Mesenchymal stem cell (in vitro differentiated cells and primary cell): ENCODE measurements at regions not wholly inside any gene's neighbourhood (a gene's known extent, or its start where the extent isn't known, plus 50 kb on each side); places are given as distances from the start of the nearest gene placed in this dataset.

Source experiments
- DNase-seq: peaks from one replicate; pipeline ENCODE4 v3.0.0-alpha.2; 2013
- H2AFZ ChIP-seq: one replicate; pipeline ENCODE4 v1.6.1; 2013; ENCODE audit warnings: low read depth, mild to moderate bottlenecking, control low read depth, inconsistent platforms, low read length, moderate library complexity
- H2AK5ac ChIP-seq: 2 replicates; pipeline ENCODE4 v1.6.1; 2013; ENCODE audit warnings: low read length, moderate library complexity, mild to moderate bottlenecking, inconsistent platforms; ENCODE audit not compliant: severe bottlenecking
- H2BK120ac ChIP-seq: one replicate; pipeline ENCODE4 v1.6.1; 2013; ENCODE audit warnings: low read depth, mild to moderate bottlenecking, inconsistent platforms, low read length, moderate library complexity
- H2BK12ac ChIP-seq, 2 experiments: one replicate each; pipeline ENCODE4 v1.6.1; 2013; ENCODE audit warnings: inconsistent platforms in 2 of 2, low read length in 2 of 2, mild to moderate bottlenecking in 2 of 2, moderate library complexity in 2 of 2, control low read depth in 1 of 2
- H2BK15ac ChIP-seq: one replicate; pipeline ENCODE4 v1.6.1; 2013; ENCODE audit warnings: mild to moderate bottlenecking, low read depth, inconsistent platforms; ENCODE audit not compliant: poor library complexity, severe bottlenecking
- H2BK5ac ChIP-seq: 2 replicates; pipeline ENCODE4 v1.6.1; 2013; ENCODE audit warnings: low read depth, mild to moderate bottlenecking, low read length, control low read depth, inconsistent platforms; ENCODE audit not compliant: poor library complexity, severe bottlenecking
- H3K14ac ChIP-seq, 2 experiments: one replicate each; pipeline ENCODE4 v1.6.1; 2013; ENCODE audit warnings: inconsistent platforms in 2 of 2, low read length in 2 of 2, control low read depth in 1 of 2, mild to moderate bottlenecking in 1 of 2, moderate library complexity in 1 of 2
- H3K18ac ChIP-seq, 2 experiments: one replicate each; pipeline ENCODE4 v1.6.1; 2013; ENCODE audit warnings: inconsistent platforms in 2 of 2, low read length in 2 of 2, control low read depth in 1 of 2, low read depth in 1 of 2, mild to moderate bottlenecking in 1 of 2
- H3K23ac ChIP-seq, 2 experiments: one replicate each; pipeline ENCODE4 v1.6.1; 2013; ENCODE audit warnings: inconsistent platforms in 2 of 2, low read length in 2 of 2, mild to moderate bottlenecking in 2 of 2, moderate library complexity in 2 of 2, control low read depth in 1 of 2
- H3K27ac ChIP-seq: 2 replicates; pipeline ENCODE4 v1.5.1; 2013; ENCODE audit warnings: mild to moderate bottlenecking, moderate library complexity, low read length, control low read depth, inconsistent platforms; ENCODE audit not compliant: poor library complexity, severe bottlenecking
- H3K27me3 ChIP-seq, 2 experiments: 2 replicates each; pipeline versions ENCODE4 v1.6.1 to v1.7.0; 2013; ENCODE audit warnings: low read length in 2 of 2, mild to moderate bottlenecking in 2 of 2, moderate library complexity in 2 of 2, control low read depth in 1 of 2, inconsistent platforms in 1 of 2; ENCODE audit not compliant: control insufficient read depth in 1 of 2, insufficient read depth in 1 of 2
- H3K36me3 ChIP-seq, 2 experiments: 2 replicates each; pipeline versions ENCODE4 v1.6.1 to v1.7.0; 2013; ENCODE audit warnings: low read length in 2 of 2, control low read depth in 1 of 2, inconsistent platforms in 1 of 2, low read depth in 1 of 2, mild to moderate bottlenecking in 1 of 2; ENCODE audit not compliant: insufficient read depth in 2 of 2, control insufficient read depth in 1 of 2
- H3K4ac ChIP-seq, 2 experiments: one replicate each; pipeline ENCODE4 v1.6.1; 2013; ENCODE audit warnings: inconsistent platforms in 2 of 2, low read length in 2 of 2, mild to moderate bottlenecking in 2 of 2, moderate library complexity in 2 of 2, control low read depth in 1 of 2, low read depth in 1 of 2
- H3K4me1 ChIP-seq: 2 replicates; pipeline ENCODE4 v1.6.1; 2013; ENCODE audit warnings: low read depth, low read length, control low read depth; ENCODE audit not compliant: control insufficient read depth, insufficient read depth
- H3K4me2 ChIP-seq: 2 replicates; pipeline ENCODE4 v1.6.1; 2013; ENCODE audit warnings: low read length, mild to moderate bottlenecking, inconsistent platforms; ENCODE audit not compliant: poor library complexity, severe bottlenecking
- H3K4me3 ChIP-seq, 2 experiments: 2 replicates each; pipeline versions ENCODE4 v1.5.1 to v1.7.0; 2013; ENCODE audit warnings: low read length in 2 of 2, mild to moderate bottlenecking in 2 of 2, control low read depth in 1 of 2, low read depth in 1 of 2; ENCODE audit not compliant: insufficient read depth in 1 of 2
- H3K79me1 ChIP-seq: replicated peaks from 2 replicates; pipeline ENCODE4 v1.6.1; 2013; ENCODE audit warnings: mild to moderate bottlenecking, control low read depth, low read length, inconsistent platforms; ENCODE audit not compliant: poor library complexity, severe bottlenecking
- H3K9ac ChIP-seq: 2 replicates; pipeline ENCODE4 v1.7.0; 2013; ENCODE audit warnings: mild to moderate bottlenecking, low read length, moderate library complexity
- H3K9me3 ChIP-seq: 2 replicates; pipeline ENCODE4 v1.7.0; 2013; ENCODE audit warnings: mild to moderate bottlenecking, low read length; ENCODE audit not compliant: control insufficient read depth
- H4K8ac ChIP-seq: one replicate; pipeline ENCODE4 v1.6.1; 2013; ENCODE audit warnings: inconsistent platforms, mild to moderate bottlenecking, low read length, moderate library complexity
- H4K91ac ChIP-seq: one replicate; pipeline ENCODE4 v1.6.1; 2013; ENCODE audit warnings: mild to moderate bottlenecking, low read length, inconsistent platforms
- WGBS: methylation state at CpG from one replicate; pipeline ENCODE4 v1.1.7; 2013; ENCODE audit warnings: mixed read lengths; 5-methylcytosine and 5-hydroxymethylcytosine counted together

GRCh38 chr18:51401912-51402311, 204.4 kb upstream of the MEX3C start:
- H3K9me3 ChIP-seq, result no peaks in the 10 kb centered on the region
- no peaks in the 10 kb centered on the region for H3K4me1 ChIP-seq
- no peak overlapping the region for H2AK5ac ChIP-seq
- H4K91ac ChIP-seq, result no peak overlapping the region
- no peaks in the 10 kb centered on the region for H3K27me3 ChIP-seq
- no peak overlapping the region for H3K4ac ChIP-seq
- no peak overlapping the region for H2BK15ac ChIP-seq
- no peak for DNase-seq
- no peak overlapping the region for H3K27ac ChIP-seq
- WGBS, result 100% methylated on average over 2 of the region's 2 CpGs
- H3K79me1 ChIP-seq, result no peaks in the 10 kb centered on the region
- H3K4me2 ChIP-seq, result no peak overlapping the region
- no peak overlapping the region for H3K18ac ChIP-seq
- no peak overlapping the region for H3K9ac ChIP-seq
- no peak overlapping the region for H2AFZ ChIP-seq
- H3K36me3 ChIP-seq, result no peaks in the 10 kb centered on the region
- H3K4me3 ChIP-seq, result no peak overlapping the region
- H3K14ac ChIP-seq, result no peak overlapping the region
- H2BK12ac ChIP-seq, result no peak overlapping the region
- no peak overlapping the region for H2BK5ac ChIP-seq
- H3K23ac ChIP-seq, result no peak overlapping the region
- H4K8ac ChIP-seq, result no peak overlapping the region
- H2BK120ac ChIP-seq, result no peak overlapping the region

- Histone ChIP-seq H3K36me3 (no peaks in the 10 kb centered on the region), H3K4me2 (no peak overlapping the region), H3K4ac (no peak overlapping the region), H3K9me3 (no peaks in the 10 kb centered on the region), H4K91ac (no peak overlapping the region), H3K18ac (no peak overlapping the region), H3K4me3 (no peak overlapping the region), H3K27me3 (no peaks in the 10 kb centered on the region), H3K23ac (no peak overlapping the region), H2BK12ac (no peak overlapping the region), H3K27ac (no peak overlapping the region), H2AFZ (no peak overlapping the region), H2BK15ac (no peak overlapping the region), H2AK5ac (no peak overlapping the region), H3K14ac (no peak overlapping the region), H2BK5ac (no peak overlapping the region), H3K9ac (no peak overlapping the region), H3K4me1 (no peaks in the 10 kb centered on the region), H4K8ac (no peak overlapping the region), H2BK120ac (no peak overlapping the region), H3K79me1 (no peaks in the 10 kb centered on the region)
- 67% methylated on average over 2 of the region's 2 CpGs for WGBS
- DNase-seq, result no peak
Measured at GRCh38 chr18:51404620-51405019, 207.1 kb upstream of the MEX3C start.

- no peak overlapping the region for H3K23ac ChIP-seq
- no peaks in the 10 kb centered on the region for H3K4me1 ChIP-seq
- H3K27me3 ChIP-seq, result no peaks in the 10 kb centered on the region
- no peak overlapping the region for H3K4me3 ChIP-seq
- no peaks in the 10 kb centered on the region for H3K36me3 ChIP-seq
- H3K9ac ChIP-seq, result no peak overlapping the region
- H3K27ac ChIP-seq, result no peak overlapping the region
- DNase-seq, result no peak
- no peaks in the 10 kb centered on the region for H3K9me3 ChIP-seq
- H3K18ac ChIP-seq, result no peak overlapping the region
- no peak overlapping the region for H2AK5ac ChIP-seq
- no peak overlapping the region for H2BK12ac ChIP-seq
- no peak overlapping the region for H4K8ac ChIP-seq
- WGBS, result 73% methylated on average over 4 of the region's 4 CpGs
- no peak overlapping the region for H3K4ac ChIP-seq
- no peak overlapping the region for H2BK5ac ChIP-seq
- no peak overlapping the region for H4K91ac ChIP-seq
- no peak overlapping the region for H3K4me2 ChIP-seq
- no peak overlapping the region for H2AFZ ChIP-seq
- H3K14ac ChIP-seq, result no peak overlapping the region
- H2BK15ac ChIP-seq, result no peak overlapping the region
- no peaks in the 10 kb centered on the region for H3K79me1 ChIP-seq
- no peak overlapping the region for H2BK120ac ChIP-seq
Measured at GRCh38 chr18:51405683-51406477, 208.4 kb upstream of the MEX3C start.

GRCh38 chr18:51417643-51418483, 220.4 kb upstream of the MEX3C start:
- H3K4ac ChIP-seq, result no peak overlapping the region
- no peak overlapping the region for H3K14ac ChIP-seq
- no peak overlapping the region for H3K23ac ChIP-seq
- no peak overlapping the region for H3K27ac ChIP-seq
- H3K4me3 ChIP-seq, result no peak overlapping the region
- no peak overlapping the region for H3K9ac ChIP-seq
- no peak overlapping the region for H3K4me2 ChIP-seq
- no peaks in the 10 kb centered on the region for H3K36me3 ChIP-seq
- WGBS, result 75% methylated on average over 7 of the region's 8 CpGs
- no peaks in the 10 kb centered on the region for H3K9me3 ChIP-seq
- no peaks in the 10 kb centered on the region for H3K27me3 ChIP-seq
- no peaks in the 10 kb centered on the region for H3K4me1 ChIP-seq
- H4K8ac ChIP-seq, result no peak overlapping the region
- H2BK12ac ChIP-seq, result no peak overlapping the region
- no peak for DNase-seq
- no peaks in the 10 kb centered on the region for H3K79me1 ChIP-seq
- no peak overlapping the region for H2AK5ac ChIP-seq
- H2BK5ac ChIP-seq, result no peak overlapping the region
- no peak overlapping the region for H3K18ac ChIP-seq
- no peak overlapping the region for H4K91ac ChIP-seq
- H2BK120ac ChIP-seq, result no peak overlapping the region
- H2AFZ ChIP-seq, result no peak overlapping the region
- H2BK15ac ChIP-seq, result no peak overlapping the region
